Stimulated activated effector memory CD8-positive, alpha-beta T cell treated with anti-CD3 and anti-CD28 coated beads, Interleukin-12 subunit alpha, Interleukin-12 subunit beta, amount 100 ng/mL, for 72 hours (primary cell): ENCODE measurements at regions not wholly inside any gene's neighbourhood (a gene's known extent, or its start where the extent isn't known, plus 50 kb on each side); places are given as distances from the start of the nearest gene placed in this dataset.
A peak's percentile ranks its signal among the peaks of the same experiment; 100 is the strongest.
"Not testable (repeated sequence)": the region's sequence is repeated elsewhere in the genome, so short reads cannot be mapped to it uniquely, and the experiment has no call there.

Source experiments
- ATAC-seq: fragments of 150-1000 bp; cut with Tn5 transposase; 2 replicates; pipeline ENCODE4 v1.10.0; 2021
- DNase-seq, 2 donors: peaks; one replicate each; pipeline ENCODE4 v3.0.0; 2021 to 2022; ENCODE audit warnings: low spot score in 2 of 2
- H3K27ac Mint-ChIP-seq: one replicate; pipeline ENCODE4 v1.8.0; 2022; ENCODE audit warnings: mild to moderate bottlenecking, mixed read lengths
- H3K36me3 Mint-ChIP-seq: one replicate; pipeline ENCODE4 v1.8.0; 2022; ENCODE audit warnings: mild to moderate bottlenecking, mixed read lengths
- H3K4me1 Mint-ChIP-seq: one replicate; pipeline ENCODE4 v1.8.0; 2022; ENCODE audit warnings: mixed read lengths
- H3K4me3 Mint-ChIP-seq: one replicate; pipeline ENCODE4 v1.8.0; 2022; ENCODE audit warnings: mild to moderate bottlenecking, mixed read lengths
- H3K9me3 Mint-ChIP-seq: one replicate; pipeline ENCODE4 v1.8.0; 2022; ENCODE audit warnings: mixed read lengths

- Mint-ChIP-seq H3K36me3 (no peaks in the 10 kb centered on the region), H3K9me3 (peaks cover 9% of the 10 kb centered on the region), H3K4me3 (no peak overlapping the region), H3K27ac (no peak overlapping the region), H3K4me1 (no peaks in the 10 kb centered on the region)
- no peak for DNase-seq
- ATAC-seq: no peak
These were observed 113.2 kb downstream of the SLC25A46 start for GRCh38 chr5:110852053-110852452.

DNA sequence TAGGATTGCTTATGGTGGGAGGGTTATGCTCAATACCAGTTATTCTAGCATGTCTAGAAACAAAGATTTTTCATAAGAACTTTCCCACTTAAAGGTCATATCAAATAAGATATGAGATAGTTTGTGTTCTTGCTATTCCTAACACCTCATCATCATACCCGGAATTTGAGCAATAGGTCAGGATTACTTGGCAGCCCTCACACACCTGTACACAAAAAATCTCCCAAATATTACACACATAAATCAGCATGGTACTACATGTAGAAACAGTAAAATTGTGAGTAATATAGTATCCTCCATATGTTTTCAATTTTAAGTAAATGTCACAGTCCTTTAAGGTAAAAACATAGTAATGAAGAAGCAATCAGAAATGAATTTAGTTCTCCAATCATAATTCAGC is 113.7 kb downstream of the SLC25A46 start:
- Mint-ChIP-seq H3K4me3 (no peak overlapping the region), H3K9me3 (peaks cover 6% of the 10 kb centered on the region), H3K4me1 (no peaks in the 10 kb centered on the region), H3K36me3 (no peaks in the 10 kb centered on the region), H3K27ac (no peak overlapping the region)
- ATAC-seq (no peak), DNase-seq (no peak)

DNA sequence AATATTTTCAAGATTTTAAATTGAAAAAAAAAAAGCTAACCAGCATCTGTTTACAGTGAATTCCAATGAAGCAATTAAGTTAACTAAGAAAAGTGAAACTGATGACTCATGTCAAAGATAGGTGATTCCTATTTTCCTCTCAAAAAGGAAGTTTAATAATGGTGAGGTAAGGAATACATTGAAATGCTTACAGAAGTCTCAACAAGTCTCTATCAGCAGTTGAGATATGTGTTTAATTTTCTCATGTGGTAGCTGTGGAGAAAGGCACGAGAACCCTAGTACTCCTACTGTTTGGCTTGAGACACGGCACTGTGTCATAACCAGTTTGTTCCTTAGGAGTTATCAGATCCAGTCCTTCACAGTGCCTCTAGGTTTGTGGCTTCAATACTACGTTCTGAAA is 114.5 kb downstream of the SLC25A46 start:
- ATAC-seq: no peak

DNA sequence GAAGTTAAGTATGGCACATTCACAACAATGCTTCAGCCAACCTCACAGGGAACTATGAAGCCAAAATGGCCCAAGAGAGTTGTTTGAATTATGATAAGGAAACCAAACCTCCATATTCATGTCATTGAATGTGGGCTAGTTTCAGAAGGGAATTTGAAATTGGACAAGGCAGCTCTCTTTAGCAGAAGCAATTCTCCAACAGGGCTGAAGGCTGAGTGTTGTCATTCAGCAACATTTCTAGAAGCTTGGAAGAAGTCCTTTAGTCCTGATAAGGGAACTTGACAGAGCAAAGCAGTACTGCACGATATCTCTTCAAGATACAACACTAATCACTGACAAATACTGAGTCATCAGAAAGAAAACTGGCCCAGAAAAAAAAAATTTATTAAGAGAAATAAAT is 115.4 kb downstream of the SLC25A46 start:
- Mint-ChIP-seq H3K9me3 (peaks cover 6% of the 10 kb centered on the region), H3K27ac (no peak overlapping the region), H3K36me3 (no peaks in the 10 kb centered on the region), H3K4me3 (no peak overlapping the region), H3K4me1 (no peaks in the 10 kb centered on the region)
- ATAC-seq: no peak
- no peak for DNase-seq

More for the DNA sequence above, 114.5 kb downstream of the SLC25A46 start:
- no peak overlapping the region for H3K4me3 Mint-ChIP-seq
- no peaks in the 10 kb centered on the region for H3K4me1 Mint-ChIP-seq
- H3K27ac Mint-ChIP-seq: no peak overlapping the region
- DNase-seq: no peak
- no peaks in the 10 kb centered on the region for H3K36me3 Mint-ChIP-seq
- H3K9me3 Mint-ChIP-seq: peaks cover 6% of the 10 kb centered on the region

DNA sequence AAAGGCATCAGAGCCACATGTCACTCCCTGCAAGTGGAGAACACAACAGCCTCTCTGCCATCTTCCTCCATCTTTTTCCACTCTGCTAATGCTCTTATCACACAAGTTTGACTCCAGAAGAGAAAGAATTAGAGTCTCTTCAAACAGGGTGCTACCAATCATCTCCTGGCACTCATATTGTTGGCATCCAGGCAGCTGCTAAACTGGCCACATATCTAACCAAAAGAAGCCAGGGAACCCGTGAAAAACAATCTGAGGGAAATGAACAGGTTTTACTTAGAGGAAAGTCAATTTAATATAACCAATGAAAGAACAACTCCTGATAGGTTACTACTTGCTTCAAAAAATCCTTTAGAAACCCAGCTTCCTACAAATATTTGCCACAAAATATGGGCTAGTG is 117.2 kb downstream of the SLC25A46 start:
- Mint-ChIP-seq H3K36me3 (no peaks in the 10 kb centered on the region), H3K4me1 (no peaks in the 10 kb centered on the region), H3K27ac (no peak overlapping the region), H3K9me3 (peaks cover 3% of the 10 kb centered on the region), H3K4me3 (no peak overlapping the region)
- DNase-seq: no peak
- ATAC-seq: no peak

DNA sequence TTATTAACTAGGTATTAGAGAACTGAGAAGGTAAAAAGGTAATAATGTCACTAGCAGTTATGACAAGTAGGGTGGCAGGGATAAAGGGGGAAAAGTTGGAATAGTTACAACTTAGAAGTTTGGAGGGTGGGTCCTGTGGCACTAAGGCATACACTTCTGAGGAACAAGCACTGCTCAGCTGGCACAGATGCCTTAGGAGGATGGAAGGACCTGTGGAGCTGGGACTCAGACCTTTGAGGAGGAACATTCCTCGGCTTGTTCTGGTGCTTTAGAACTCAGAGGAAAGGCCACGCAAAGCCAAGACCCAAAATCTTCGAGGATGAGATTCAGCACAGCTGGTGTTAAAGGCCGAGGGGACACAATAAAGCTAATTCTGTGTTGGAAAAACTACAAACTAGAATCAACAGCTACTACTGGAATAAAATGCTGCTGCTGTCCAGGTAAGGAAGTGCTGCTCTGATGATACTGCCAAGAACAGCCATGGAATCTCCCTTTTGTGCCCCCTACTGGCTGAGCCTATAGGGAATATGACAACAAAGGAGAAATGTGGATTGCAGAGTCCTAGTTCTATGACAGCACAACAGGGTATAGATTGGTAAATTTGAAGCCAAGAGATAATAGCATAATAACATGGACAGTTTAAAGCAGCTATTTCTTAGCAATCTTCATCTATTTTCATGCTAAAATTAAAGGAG is 126.7 kb downstream of the SLC25A46 start:
- ATAC-seq (no peak), DNase-seq (no peak)
- no peaks in the 10 kb centered on the region for H3K9me3 Mint-ChIP-seq
- H3K27ac Mint-ChIP-seq: no peak overlapping the region
- H3K4me1 Mint-ChIP-seq: no peaks in the 10 kb centered on the region
- no peaks in the 10 kb centered on the region for H3K36me3 Mint-ChIP-seq
- H3K4me3 Mint-ChIP-seq: no peak overlapping the region

DNA sequence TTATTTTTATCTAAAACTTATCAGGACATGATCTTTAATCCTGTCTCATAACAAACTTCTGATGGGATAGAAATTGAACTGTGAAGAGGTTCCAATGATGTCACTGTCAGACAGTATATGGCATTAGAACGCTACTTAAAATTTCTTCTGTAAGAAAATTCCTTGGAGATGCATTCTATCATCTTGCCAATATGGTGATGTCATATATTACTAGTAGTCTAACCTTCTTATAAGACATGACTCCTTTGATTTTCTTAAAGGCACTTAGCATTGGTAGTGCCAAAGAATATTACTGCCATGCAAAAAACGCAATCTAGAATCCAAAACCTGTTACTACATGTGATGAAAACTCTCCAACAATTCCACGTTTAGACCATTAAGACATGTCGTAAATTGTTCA is 131.1 kb downstream of the SLC25A46 start:
- Mint-ChIP-seq H3K27ac (no peak overlapping the region), H3K9me3 (no peaks in the 10 kb centered on the region), H3K36me3 (no peaks in the 10 kb centered on the region), H3K4me3 (no peak overlapping the region), H3K4me1 (no peaks in the 10 kb centered on the region)
- no peak for DNase-seq
- ATAC-seq: no peak

GRCh38 chr5:110872200-110872599 is 133.4 kb downstream of the SLC25A46 start:
- H3K4me3 Mint-ChIP-seq: no peak overlapping the region
- no peak overlapping the region for H3K27ac Mint-ChIP-seq
- no peaks in the 10 kb centered on the region for H3K4me1 Mint-ChIP-seq
- ATAC-seq (peak; percentile 39), DNase-seq (no peak)
- H3K36me3 Mint-ChIP-seq: no peaks in the 10 kb centered on the region
- no peaks in the 10 kb centered on the region for H3K9me3 Mint-ChIP-seq

DNA sequence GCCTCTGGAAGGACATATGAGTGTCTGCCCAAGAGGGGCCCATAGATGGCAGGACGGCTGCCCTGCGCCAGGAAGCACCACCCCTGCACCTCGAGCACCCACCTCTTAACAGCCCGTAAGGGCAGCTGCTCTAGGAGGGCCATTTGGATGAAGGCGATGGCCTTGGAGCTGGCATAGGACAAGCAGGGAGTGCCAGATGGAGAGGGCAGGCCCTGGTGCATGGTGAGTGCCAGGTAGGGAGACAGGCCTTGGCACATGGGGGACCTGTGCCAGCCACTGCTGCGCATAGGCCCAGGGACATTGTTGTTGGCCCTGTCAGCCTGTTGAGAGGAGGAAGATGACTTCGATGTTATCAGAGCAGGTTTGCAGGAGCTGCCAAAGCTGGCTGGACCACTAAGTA is 134.2 kb downstream of the SLC25A46 start:
- Mint-ChIP-seq H3K4me3 (no peak overlapping the region), H3K4me1 (no peaks in the 10 kb centered on the region), H3K36me3 (no peaks in the 10 kb centered on the region), H3K27ac (no peak overlapping the region), H3K9me3 (no peaks in the 10 kb centered on the region)
- ATAC-seq: peak; percentile 37
- DNase-seq: no peak

DNA sequence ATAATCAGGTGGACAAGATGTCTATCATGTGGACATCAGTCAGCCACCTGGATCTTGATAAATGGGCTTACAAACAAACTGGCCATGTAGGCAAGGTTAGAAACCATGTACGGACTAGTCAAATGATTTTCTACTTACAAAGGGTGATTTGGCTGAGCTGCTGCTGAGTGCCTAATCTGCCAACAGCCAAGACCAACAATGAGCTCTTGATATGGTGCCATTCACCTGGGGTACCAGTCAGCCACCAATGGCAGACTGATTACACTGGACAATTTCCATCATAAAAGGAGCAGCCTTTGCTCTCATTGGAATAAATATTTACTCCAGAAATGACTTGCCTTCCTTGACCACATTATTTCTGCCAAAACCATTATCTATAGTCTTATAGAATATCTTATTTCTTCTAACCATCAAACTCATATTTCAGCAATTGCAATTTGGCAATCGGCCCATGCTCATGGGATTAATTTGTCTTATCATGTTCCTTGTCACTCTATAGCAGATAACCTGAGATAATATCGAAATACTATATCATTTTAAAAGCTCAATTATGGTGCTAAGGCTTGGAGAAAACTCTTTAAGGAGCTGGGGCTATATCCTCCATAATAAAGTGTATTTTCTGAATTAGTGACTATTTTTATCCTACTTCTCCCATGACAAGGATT is 135.1 kb downstream of the SLC25A46 start:
- Mint-ChIP-seq H3K27ac (no peak overlapping the region), H3K9me3 (no peaks in the 10 kb centered on the region), H3K4me3 (no peak overlapping the region), H3K4me1 (no peaks in the 10 kb centered on the region), H3K36me3 (no peaks in the 10 kb centered on the region)
- no peak for ATAC-seq
- DNase-seq: no peak

DNA sequence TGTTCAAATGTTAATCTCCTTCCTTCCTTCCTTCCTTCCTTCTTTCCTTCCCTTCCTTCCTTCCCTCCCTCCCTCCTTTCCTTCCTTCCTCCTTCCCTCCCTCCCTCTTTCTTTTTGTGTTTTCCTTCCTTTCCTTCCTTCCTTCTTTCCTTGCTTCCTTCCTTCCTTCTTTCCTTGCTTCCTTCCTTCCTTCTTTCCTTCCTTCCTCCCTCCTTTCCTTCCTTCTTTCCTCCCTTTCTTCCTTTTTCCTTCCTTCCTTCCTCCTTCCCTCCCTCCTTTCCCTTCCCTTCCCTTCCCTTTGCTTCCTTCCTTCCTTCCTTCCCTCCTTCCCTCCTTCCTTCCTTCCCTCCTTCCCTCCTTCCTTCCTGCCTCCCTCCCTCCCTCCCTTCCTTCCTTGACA is 136.3 kb downstream of the SLC25A46 start:
- not testable (repeated sequence) for ATAC-seq, DNase-seq, H3K27ac Mint-ChIP-seq, H3K36me3 Mint-ChIP-seq, H3K4me1 Mint-ChIP-seq, H3K9me3 Mint-ChIP-seq, H3K4me3 Mint-ChIP-seq

DNA sequence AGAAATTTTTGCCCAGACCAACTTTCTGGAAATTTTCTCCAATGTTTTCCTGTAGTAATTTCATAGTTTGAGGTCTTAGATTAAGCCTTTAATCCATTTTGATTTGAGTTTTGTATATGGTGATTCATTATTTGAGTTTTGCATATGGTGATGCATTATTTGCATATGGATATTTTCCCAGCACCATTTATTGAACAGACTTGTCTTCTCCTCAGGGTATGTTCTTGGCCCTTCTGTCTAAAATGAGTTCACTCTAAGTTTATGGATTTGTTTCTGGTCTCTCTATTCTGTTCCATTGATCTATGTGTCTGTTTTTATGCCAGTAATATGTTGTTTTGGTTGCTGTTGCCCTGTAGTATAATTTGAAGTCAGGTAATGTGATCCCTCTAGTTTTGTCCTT is 139.3 kb downstream of the SLC25A46 start:
- H3K4me3 Mint-ChIP-seq: no peak overlapping the region
- no peaks in the 10 kb centered on the region for H3K9me3 Mint-ChIP-seq
- no peak for ATAC-seq
- H3K36me3 Mint-ChIP-seq: no peaks in the 10 kb centered on the region
- no peak for DNase-seq
- H3K4me1 Mint-ChIP-seq: no peaks in the 10 kb centered on the region
- no peak overlapping the region for H3K27ac Mint-ChIP-seq

DNA sequence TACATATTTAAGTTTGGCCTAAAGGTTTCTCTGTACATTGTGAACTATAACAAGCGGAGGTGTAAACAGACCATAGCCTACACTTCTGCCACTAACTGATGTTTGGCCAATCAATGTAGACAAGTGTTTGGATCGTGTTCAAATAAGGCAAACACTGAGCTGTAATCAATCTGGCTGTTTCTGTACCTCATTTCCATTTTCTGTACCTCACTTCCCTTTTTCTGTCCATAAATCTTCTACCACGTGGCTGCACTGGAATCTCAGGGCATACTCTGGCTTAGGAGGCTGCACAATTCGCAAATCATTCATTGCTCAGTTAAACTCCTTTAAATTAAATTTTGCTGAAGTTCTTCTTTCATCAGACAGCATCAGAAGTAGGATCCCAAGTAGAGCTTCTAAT is 140.9 kb downstream of the SLC25A46 start:
- no peaks in the 10 kb centered on the region for H3K9me3 Mint-ChIP-seq

DNA sequence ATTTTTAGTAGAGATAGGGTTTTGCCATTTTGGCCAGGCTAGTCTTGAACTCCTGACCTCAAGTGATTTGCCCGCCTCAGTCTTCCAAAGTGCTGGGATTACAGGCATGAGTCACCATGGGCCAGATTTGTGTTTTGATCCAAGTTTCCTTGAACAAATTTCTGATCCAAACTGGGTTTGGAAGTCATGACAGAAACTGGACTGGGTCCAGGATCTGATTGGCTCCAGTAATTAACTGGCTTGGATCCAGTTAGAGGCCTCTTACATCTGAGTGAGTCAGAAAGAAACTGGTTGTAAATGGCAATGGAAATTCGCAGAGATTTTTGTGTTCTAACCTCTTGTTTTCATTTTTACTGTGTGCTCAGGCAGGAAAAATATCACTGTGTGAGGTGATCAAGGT is 141.6 kb downstream of the SLC25A46 start:
- DNase-seq (no peak), ATAC-seq (no peak)
- Mint-ChIP-seq H3K4me1 (no peaks in the 10 kb centered on the region), H3K4me3 (no peak overlapping the region), H3K36me3 (no peaks in the 10 kb centered on the region), H3K27ac (no peak overlapping the region), H3K9me3 (no peaks in the 10 kb centered on the region)

More for the DNA sequence above, 140.9 kb downstream of the SLC25A46 start:
- H3K4me1 Mint-ChIP-seq: no peaks in the 10 kb centered on the region
- no peak for ATAC-seq
- H3K4me3 Mint-ChIP-seq: no peak overlapping the region
- H3K27ac Mint-ChIP-seq: no peak overlapping the region
- no peaks in the 10 kb centered on the region for H3K36me3 Mint-ChIP-seq
- no peak for DNase-seq

DNA sequence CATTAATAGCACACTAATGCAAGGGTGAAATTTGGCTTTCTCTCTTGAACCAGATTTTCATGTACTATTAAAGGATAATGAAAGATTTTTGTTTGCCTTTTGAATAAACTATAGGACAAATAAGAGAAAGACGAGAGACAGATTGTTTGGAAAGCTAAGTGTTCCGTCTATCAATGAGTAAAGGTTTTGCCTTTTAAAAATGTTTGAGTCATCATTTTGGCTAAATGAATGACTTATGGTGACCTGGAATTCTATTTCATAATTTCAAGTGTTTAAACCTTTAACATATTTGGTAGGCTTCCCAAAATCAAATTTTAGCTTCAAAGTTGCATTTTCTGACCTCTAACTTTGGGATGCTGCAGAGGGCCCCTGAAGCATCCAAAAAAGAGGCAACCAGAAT is 145.2 kb downstream of the SLC25A46 start:
- Mint-ChIP-seq H3K4me1 (no peaks in the 10 kb centered on the region), H3K36me3 (no peaks in the 10 kb centered on the region), H3K27ac (no peak overlapping the region), H3K4me3 (no peak overlapping the region), H3K9me3 (no peaks in the 10 kb centered on the region)
- no peak for ATAC-seq
- no peak for DNase-seq

GRCh38 chr5:110887170-110887569 is 148.4 kb downstream of the SLC25A46 start:
- H3K27ac Mint-ChIP-seq, ATAC-seq, H3K4me3 Mint-ChIP-seq, H3K4me1 Mint-ChIP-seq, DNase-seq, H3K9me3 Mint-ChIP-seq, H3K36me3 Mint-ChIP-seq: not testable (repeated sequence)
